Cardiac muscle cell (in vitro differentiated cells and primary cell): ENCODE measurements at regions not wholly inside any gene's neighbourhood (a gene's known extent, or its start where the extent isn't known, plus 50 kb on each side); places are given as distances from the start of the nearest gene placed in this dataset.

Source experiments
- DNase-seq, 2 donors: peaks; one replicate each; pipeline versions ENCODE4 v3.0.0 to v3.0.0-alpha.2; 2010 to 2017; ENCODE audit warnings: low read depth in 1 of 2, low spot score in 1 of 2
- H3K27ac ChIP-seq: fragments of 200-600 bp; sonication (generic); 2 replicates; pipeline ENCODE4 v1.5.1; 2016
- H3K27me3 ChIP-seq: fragments of 200-600 bp; sonication (generic); 2 replicates; pipeline ENCODE4 v1.6.0; 2016; ENCODE audit warnings: control low read depth
- H3K36me3 ChIP-seq: fragments of 200-600 bp; sonication (generic); 2 replicates; pipeline ENCODE4 v1.5.1; 2016; ENCODE audit warnings: control low read depth
- H3K4me1 ChIP-seq: fragments of 200-600 bp; sonication (generic); 2 replicates; pipeline ENCODE4 v1.8.1; 2017; ENCODE audit warnings: low read depth, mild to moderate bottlenecking, mixed run types
- H3K4me3 ChIP-seq: fragments of 200-600 bp; sonication (generic); 2 replicates; pipeline ENCODE4 v1.5.1; 2016; ENCODE audit warnings: mild to moderate bottlenecking
- H3K9me3 ChIP-seq: fragments of 200-600 bp; sonication (generic); 2 replicates; pipeline ENCODE4 v1.5.1; 2017; ENCODE audit warnings: low read depth, mild to moderate bottlenecking, control low read depth
- CTCF ChIP-seq: IDR thresholded peaks from 2 replicates; pipeline ENCODE4 v1.5.1; 2012; ENCODE audit warnings: low read depth, mild to moderate bottlenecking, low read length

GRCh38 chr3:159818399-159818798, 170.2 kb upstream of the IL12A start:
- no peak overlapping the region for H3K4me3 ChIP-seq
- H3K4me1 ChIP-seq = peaks cover 8% of the 10 kb centered on the region
- H3K36me3 ChIP-seq = no peaks in the 10 kb centered on the region
- no peaks in the 10 kb centered on the region for H3K9me3 ChIP-seq
- DNase-seq = peak in 1 of 2 donors; percentile 41
- no peaks in the 10 kb centered on the region for H3K27me3 ChIP-seq
- TF ChIP-seq CTCF = no peak
- no peak overlapping the region for H3K27ac ChIP-seq

GRCh38 chr3:159818997-159819500, 169.6 kb upstream of the IL12A start:
- TF ChIP-seq CTCF = no peak

GRCh38 chr3:159819676-159820075, 169.0 kb upstream of the IL12A start:
- H3K27me3 ChIP-seq = no peaks in the 10 kb centered on the region
- peaks cover 16% of the 10 kb centered on the region for H3K4me1 ChIP-seq
- H3K36me3 ChIP-seq = no peaks in the 10 kb centered on the region
- no peaks in the 10 kb centered on the region for H3K9me3 ChIP-seq
- H3K4me3 ChIP-seq = no peak overlapping the region
- no peak overlapping the region for H3K27ac ChIP-seq
- DNase-seq = no peak
- no peak for TF ChIP-seq CTCF

More at GRCh38 chr3:159818997-159819500, 169.6 kb upstream of the IL12A start:
- Histone ChIP-seq H3K27ac (no peak overlapping the region), H3K4me3 (no peak overlapping the region), H3K27me3 (no peaks in the 10 kb centered on the region), H3K36me3 (no peaks in the 10 kb centered on the region), H3K9me3 (no peaks in the 10 kb centered on the region), H3K4me1 (peaks cover 9% of the 10 kb centered on the region)
- no peak for DNase-seq

GRCh38 chr3:159821110-159821509, 167.5 kb upstream of the IL12A start:
- DNase-seq = no peak
- H3K27me3 ChIP-seq = no peaks in the 10 kb centered on the region
- H3K27ac ChIP-seq = no peak overlapping the region
- no peak overlapping the region for H3K4me3 ChIP-seq
- H3K4me1 ChIP-seq = peaks cover 19% of the 10 kb centered on the region
- H3K9me3 ChIP-seq = no peaks in the 10 kb centered on the region
- TF ChIP-seq CTCF = no peak
- no peaks in the 10 kb centered on the region for H3K36me3 ChIP-seq

GRCh38 chr3:159821736-159822135, 166.9 kb upstream of the IL12A start:
- no peak for DNase-seq
- Histone ChIP-seq H3K27me3 (no peaks in the 10 kb centered on the region), H3K36me3 (no peaks in the 10 kb centered on the region), H3K4me1 (peaks cover 19% of the 10 kb centered on the region), H3K27ac (no peak overlapping the region), H3K4me3 (no peak overlapping the region), H3K9me3 (no peaks in the 10 kb centered on the region)
- no peak for TF ChIP-seq CTCF

- Histone ChIP-seq H3K4me1 (peaks cover 12% of the 10 kb centered on the region), H3K27ac (no peak overlapping the region), H3K27me3 (no peaks in the 10 kb centered on the region), H3K36me3 (no peaks in the 10 kb centered on the region), H3K4me3 (no peak overlapping the region), H3K9me3 (no peaks in the 10 kb centered on the region)
- DNase-seq = no peak
- no peak for TF ChIP-seq CTCF
Observed at GRCh38 chr3:159823780-159824179, 164.9 kb upstream of the IL12A start.
